Stimulated activated CD4-positive, alpha-beta T cell treated with anti-CD3 and anti-CD28 coated beads, Interleukin-12 subunit alpha, Interleukin-12 subunit beta, amount 100 ng/mL, for 24 hours (primary cell): ENCODE measurements at regions not wholly inside any gene's neighbourhood (a gene's known extent, or its start where the extent isn't known, plus 50 kb on each side); places are given as distances from the start of the nearest gene placed in this dataset.
"Not testable (repeated sequence)": the region's sequence is repeated elsewhere in the genome, so short reads cannot be mapped to it uniquely, and the experiment has no call there.

ENCODE experiments used
- DNase-seq, 2 experiments: peaks; one replicate each; pipeline ENCODE4 v3.0.0-alpha.2; 2020; ENCODE audit warnings: low read depth in 2 of 2

DNA sequence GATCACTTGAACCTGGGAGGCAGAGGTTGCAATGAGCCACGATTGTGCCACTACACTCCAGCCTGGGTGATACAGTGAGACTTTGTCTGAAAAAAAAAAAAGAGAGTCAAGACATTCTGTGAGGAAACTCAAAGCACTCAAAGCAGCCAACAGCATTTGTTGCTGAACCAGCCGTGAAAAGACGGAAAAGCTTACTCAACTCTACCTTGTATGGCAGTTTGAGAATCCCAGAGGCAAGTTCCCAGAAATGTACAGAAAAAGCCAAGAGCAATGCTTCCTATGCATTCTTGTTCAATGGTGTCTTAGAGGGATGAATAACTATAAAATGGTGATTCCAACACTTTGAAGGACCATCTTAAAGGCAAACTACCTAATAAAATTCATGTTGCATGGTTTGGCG lies 170.2 kb downstream of the HSD17B3 start:
- DNase-seq = no peak

DNA sequence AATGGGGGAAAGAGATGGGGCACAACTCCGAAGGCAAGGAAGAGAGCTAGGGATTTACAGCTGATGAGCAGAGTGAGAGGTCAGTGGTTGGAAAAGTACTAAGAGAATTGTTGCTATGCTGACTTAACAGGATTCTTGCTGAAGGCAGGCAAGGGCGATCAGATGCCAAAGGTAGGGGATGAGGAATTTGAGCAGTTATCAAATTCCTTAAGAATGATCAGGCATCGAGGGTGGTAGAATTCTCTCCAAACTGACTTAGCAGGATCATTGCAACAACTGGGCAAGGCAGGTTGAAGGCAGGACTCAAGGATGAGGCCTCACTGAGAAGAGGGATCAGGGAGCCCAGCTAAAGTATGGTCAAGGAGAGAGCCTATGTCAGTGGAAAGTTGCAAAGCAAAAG lies 171.0 kb downstream of the HSD17B3 start:
- DNase-seq = no peak

GRCh38 chr9:96129747-96130146 lies 172.2 kb downstream of the HSD17B3 start:
- no peak for DNase-seq

DNA sequence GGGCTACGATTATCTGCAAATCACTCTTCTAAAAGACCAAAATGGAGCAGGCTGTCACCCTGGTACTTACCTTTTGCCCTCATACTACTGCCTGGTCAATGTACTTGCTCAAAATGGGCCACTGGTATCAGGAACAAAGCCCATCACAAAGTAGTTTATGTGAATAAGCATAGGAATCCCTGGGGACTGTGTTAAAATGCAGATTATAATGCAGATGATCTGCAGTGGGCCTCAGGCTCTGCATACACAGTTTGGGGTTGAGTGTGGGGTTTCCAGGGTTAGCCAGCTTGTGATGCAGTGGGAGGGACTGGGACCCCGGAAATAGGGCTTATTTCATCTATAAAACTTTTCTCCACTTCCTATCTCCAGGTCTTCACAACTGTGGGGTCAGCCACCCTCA lies 173.1 kb downstream of the HSD17B3 start:
- DNase-seq = no peak

GRCh38 chr9:96126321-96126881 lies 175.6 kb downstream of the HSD17B3 start:
- no peak for DNase-seq

GRCh38 chr9:96125624-96126023 lies 176.4 kb downstream of the HSD17B3 start:
- no peak for DNase-seq

GRCh38 chr9:96122751-96123150 lies 179.2 kb downstream of the HSD17B3 start:
- DNase-seq = no peak

- DNase-seq = no peak
These were observed 179.7 kb downstream of the HSD17B3 start for GRCh38 chr9:96122282-96122681.

DNA sequence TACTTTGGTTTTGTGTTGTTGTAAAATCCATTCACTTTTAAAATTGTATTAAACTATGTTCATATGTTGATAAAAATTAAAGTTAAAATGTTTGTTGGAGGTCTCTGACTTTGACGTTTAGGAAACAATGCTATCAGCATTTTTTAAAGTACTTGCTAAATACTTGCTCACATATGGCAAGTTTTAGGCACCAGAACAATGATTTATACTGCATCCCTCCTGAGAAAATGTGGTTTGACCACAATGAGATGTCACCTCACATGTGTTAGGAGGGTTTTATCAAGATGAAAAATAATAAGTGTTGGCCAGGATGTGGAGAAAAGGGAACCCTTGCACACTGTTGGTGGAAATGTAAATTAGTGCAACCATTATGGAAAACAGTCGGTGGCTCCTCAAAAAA lies 180.8 kb downstream of the HSD17B3 start:
- DNase-seq = no peak

DNA sequence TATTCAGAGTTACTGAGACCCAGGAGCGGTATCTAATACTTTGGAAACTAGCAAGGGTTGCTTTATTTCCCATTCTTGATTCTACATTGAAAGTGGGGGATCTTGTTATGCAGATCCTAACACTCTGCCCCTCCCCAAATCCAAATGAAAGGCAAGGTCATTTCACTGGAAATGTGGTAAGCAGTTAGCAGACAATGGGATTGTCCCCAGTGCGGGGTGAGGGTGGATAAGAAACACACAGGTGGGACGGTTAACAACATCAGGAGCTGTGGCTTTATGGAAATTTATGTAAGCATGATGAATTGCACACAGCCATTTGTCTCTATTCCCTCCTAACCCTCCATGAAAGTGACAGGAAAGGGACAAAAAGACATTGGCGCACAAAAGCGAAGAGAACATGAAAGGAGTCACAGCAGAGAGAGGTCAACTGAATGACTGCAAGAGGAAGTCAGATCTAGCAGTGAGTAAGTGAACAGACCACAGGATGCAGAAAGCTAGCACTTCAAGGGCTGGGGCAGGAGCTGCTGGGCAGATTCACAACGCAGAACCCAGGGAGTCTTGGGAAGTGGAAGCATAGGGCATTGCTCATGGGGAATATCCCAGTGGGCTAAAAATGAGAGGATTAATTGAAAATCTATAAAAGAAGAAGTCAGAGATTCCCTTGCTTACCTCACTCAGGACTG lies 184.4 kb downstream of the HSD17B3 start:
- DNase-seq = no peak

- DNase-seq = no peak
These were observed 185.5 kb downstream of the HSD17B3 start for GRCh38 chr9:96116275-96117064.

GRCh38 chr9:96115836-96116235 lies 186.1 kb downstream of the HSD17B3 start:
- DNase-seq = no peak

- DNase-seq = no peak
These were observed 188.9 kb downstream of the HSD17B3 start for GRCh38 chr9:96113032-96113431.

DNA sequence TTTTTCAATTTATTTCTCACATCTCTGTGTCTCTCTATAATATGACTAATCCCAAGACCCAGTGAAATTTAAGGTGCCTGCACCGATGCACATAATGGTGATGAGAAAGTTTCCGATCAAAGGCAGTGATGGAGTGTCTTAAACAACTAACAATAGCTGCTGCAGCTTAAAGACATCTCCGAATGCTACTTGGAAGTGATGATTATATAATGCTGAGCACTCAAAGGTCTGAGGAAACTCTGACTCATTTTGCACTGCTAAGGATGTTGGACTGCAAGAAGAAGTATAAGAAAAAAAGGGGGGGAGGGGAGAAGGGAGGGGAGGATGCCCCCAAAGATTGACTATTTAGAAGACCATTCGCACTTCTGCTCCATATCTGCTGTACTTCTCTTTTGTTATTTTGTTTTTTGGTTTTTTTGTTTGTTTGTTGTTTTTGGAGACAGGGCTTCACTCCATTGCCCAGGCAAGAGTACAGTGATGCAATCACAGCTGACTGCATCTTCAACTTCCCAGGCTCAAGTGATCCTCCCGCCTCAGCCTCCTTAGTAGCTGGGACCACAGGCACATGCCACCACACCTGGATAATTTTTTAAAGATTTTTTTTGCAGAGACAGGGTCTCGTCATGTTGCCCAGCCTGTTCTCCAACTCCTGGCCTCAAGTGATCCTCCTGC lies 192.2 kb downstream of the HSD17B3 start:
- no peak for DNase-seq

DNA sequence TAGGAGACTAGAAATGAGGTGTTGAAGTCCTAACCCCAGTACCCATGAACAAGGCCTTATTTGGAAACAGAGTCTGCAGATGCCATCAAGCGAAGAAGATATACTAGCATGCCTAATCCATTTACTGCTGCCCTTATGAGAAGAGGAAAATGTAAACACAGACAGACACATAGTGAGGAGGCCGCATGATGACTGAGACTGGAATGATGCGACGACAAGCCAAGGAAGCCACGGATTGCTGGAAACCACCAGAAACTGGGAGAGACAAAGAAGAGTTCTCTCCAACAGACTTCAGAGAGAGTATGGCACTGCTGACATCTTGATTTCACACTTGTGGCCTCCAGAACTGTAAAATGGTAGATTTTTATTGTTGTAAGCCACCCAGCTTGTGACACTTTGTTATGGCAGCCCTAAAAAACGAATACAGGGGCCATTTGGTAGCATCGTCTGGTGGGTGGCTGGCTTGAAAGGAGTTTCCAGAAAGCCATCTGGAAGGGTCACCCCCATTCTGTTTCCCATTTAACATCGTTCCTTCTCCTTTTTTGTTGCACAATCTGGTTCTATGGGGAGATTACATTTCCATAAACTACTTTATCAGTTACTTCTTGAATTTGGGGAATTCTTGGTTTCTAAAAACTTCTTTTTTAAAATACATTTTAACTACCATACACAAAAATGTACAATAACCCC lies 193.1 kb downstream of the HSD17B3 start:
- no peak for DNase-seq

DNA sequence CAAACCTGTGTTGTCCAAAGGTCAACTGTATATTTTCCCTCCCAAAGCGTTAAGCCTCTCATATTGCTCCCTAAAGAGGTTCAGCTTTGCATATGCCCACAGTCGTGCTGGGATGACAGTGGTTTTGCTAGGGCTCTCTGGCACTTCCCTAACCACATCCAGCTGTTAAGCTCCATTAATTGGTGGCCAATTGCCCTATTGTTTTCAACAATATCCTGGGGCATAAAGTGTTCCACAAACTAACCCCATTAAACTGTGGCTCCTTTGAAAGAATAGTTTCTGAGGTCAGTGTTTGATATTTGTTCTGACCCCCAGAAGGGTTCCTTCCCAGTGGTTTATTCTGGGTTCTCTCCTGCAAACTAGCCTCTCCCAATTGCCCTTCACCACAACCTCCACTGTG lies 194.5 kb downstream of the HSD17B3 start:
- DNase-seq = no peak

- no peak for DNase-seq
These were observed 201.3 kb downstream of the HSD17B3 start for GRCh38 chr9:96100385-96101300.

- DNase-seq = not testable (repeated sequence)
These were observed 211.3 kb downstream of the HSD17B3 start for GRCh38 chr9:96090630-96091029.

DNA sequence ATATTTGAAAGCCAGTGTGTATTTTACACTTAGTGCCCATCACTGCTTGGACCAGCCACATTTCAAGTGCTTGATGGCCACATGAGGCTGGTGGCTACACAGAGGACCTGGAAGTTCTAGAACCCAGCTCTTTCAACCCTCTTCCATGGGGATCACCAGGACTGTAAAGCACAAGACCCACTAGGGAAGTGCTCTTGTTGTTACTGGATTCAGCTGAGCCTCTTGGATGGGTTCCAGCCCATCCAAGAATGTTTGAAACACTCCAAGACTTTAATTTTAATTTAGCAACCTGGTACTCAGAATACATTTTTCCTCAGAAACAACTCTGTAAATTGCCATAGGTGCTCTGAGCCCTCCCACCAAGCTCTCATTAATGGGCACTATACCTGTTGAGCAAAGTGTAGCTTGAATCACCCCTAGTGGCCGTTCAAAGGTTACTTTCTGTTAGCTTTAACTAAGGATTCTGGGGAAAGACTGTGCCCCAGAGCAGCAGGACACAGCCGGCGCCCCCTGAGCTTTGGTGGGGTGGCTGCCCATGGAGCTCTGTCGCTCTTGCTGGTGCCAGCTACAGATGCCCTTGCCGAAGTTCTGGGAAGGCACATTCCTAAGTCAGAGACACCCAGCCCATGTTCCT lies 212.4 kb downstream of the HSD17B3 start:
- no peak for DNase-seq

DNA sequence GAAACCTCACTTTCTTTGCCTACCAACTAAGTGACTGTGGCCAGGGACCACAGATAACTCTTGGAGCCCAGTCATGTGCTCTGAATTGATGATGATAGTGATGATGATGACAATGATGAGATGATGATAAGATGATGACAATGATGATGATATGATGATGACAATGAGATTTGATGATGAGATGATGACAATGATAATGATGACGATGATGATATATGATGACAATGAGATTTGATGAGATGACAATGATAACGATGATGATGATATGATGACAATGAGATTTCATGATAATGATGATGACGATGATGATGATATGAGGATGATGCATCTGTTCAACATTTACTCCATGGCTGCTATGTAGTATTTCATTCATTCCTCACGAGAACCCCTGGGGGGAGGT lies 213.0 kb downstream of the ERCC6L2 start:
- no peak for DNase-seq
